ENCODE measurements at regions not wholly inside any gene's neighbourhood (a gene's known extent, or its start where the extent isn't known, plus 50 kb on each side); places are given as distances from the start of the nearest gene placed in this dataset.

GRCh38 chr13:66138172-66138811 lies 1091.8 kb downstream of the PCDH9 start:
- DNase-seq (ENCODE audit: low spot score) (no peak), ATAC-seq (ENCODE audit: low FRiP score) (no peak)
- no peak for TF ChIP-seq CTCF (IDR thresholded peaks at IDR 0.05)

- no peak for DNase-seq (ENCODE audit: low spot score)
- ATAC-seq (ENCODE audit: low FRiP score), result no peak
- TF ChIP-seq CTCF (IDR thresholded peaks at IDR 0.05), result no peak
Observed at GRCh38 chr13:66137384-66137783, 1092.8 kb downstream of the PCDH9 start.

GRCh38 chr13:66128692-66129269 lies 1101.4 kb downstream of the PCDH9 start:
- TF ChIP-seq CTCF (IDR thresholded peaks at IDR 0.05), result no peak
- ATAC-seq (ENCODE audit: low FRiP score) (no peak), DNase-seq (ENCODE audit: low spot score) (no peak)

GRCh38 chr13:66128201-66128600 lies 1101.9 kb downstream of the PCDH9 start:
- no peak for ATAC-seq (ENCODE audit: low FRiP score)

GRCh38 chr13:66117563-66117962 lies 1112.6 kb downstream of the PCDH9 start:
- ATAC-seq (ENCODE audit: low FRiP score) (no peak), DNase-seq (ENCODE audit: low spot score) (no peak)
- no peak for TF ChIP-seq CTCF (IDR thresholded peaks at IDR 0.05)

More at GRCh38 chr13:66128201-66128600, 1101.9 kb downstream of the PCDH9 start:
- TF ChIP-seq CTCF (IDR thresholded peaks at IDR 0.05), result no peak
- DNase-seq (ENCODE audit: low spot score), result no peak

GRCh38 chr13:66113882-66114526 lies 1116.1 kb downstream of the PCDH9 start:
- TF ChIP-seq CTCF (IDR thresholded peaks at IDR 0.05), result no peak
- DNase-seq (ENCODE audit: low spot score) (no peak), ATAC-seq (ENCODE audit: low FRiP score) (no peak)

GRCh38 chr13:66111628-66112027 lies 1118.5 kb downstream of the PCDH9 start:
- ATAC-seq (ENCODE audit: low FRiP score), result no peak
- no peak for DNase-seq (ENCODE audit: low spot score)
- no peak for TF ChIP-seq CTCF (IDR thresholded peaks at IDR 0.05)

Measured in omental fat pad (tissue), 3 donors.